AG04449 (cell line): ENCODE measurements at regions not wholly inside any gene's neighbourhood (a gene's known extent, or its start where the extent isn't known, plus 50 kb on each side); places are given as distances from the start of the nearest gene placed in this dataset.

Source experiments
- CTCF ChIA-PET: fragments of 350-600 bp; formaldehyde crosslinking; extraction: SDS; loops from one replicate; lab custom pipeline; 2021; ENCODE audit warnings: antibody characterized with exemption; lab: Yijun Ruan, JAX
- POLR2A ChIA-PET: fragments of 400-600, 350-600 bp; formaldehyde crosslinking; extraction: SDS; loops from one replicate; lab custom pipeline; 2020; ENCODE audit warnings: antibody characterized with exemption, inconsistent platforms; lab: Yijun Ruan, JAX
- DNase-seq: peaks from one replicate; pipeline ENCODE4 v3.0.0-alpha.2; 2010; ENCODE audit warnings: low read depth, low spot score
- H3K4me3 ChIP-seq: 2 replicates; pipeline ENCODE4 v1.5.1; 2011; ENCODE audit warnings: low read depth, mild to moderate bottlenecking, control low read depth, low read length
- CTCF ChIP-seq: IDR thresholded peaks from one replicate; pipeline ENCODE4 v1.5.1; 2011; ENCODE audit warnings: mild to moderate bottlenecking, moderate library complexity, low read length, control low read depth, inconsistent platforms; ENCODE audit not compliant: insufficient read depth; ENCODE audit errors: missing control alignments

- POLR2A ChIA-PET = no interaction called here
- H3K4me3 ChIP-seq = no peak overlapping the region
- CTCF ChIA-PET = interaction anchor here (0.6 kb wide), 1 partner anchor 323 kb away, joined by 4 read pairs; no protein-coding TSS in a partner anchor
- no peak for DNase-seq
- no peak for TF ChIP-seq CTCF
Observed at GRCh38 chr2:216974321-216975302, 114.7 kb upstream of the TNP1 start.

GRCh38 chr2:216971593-216971992, 111.7 kb upstream of the TNP1 start:
- no peak for TF ChIP-seq CTCF
- H3K4me3 ChIP-seq = no peak overlapping the region
- POLR2A ChIA-PET = no interaction called here
- CTCF ChIA-PET = no interaction called here
- DNase-seq = no peak

GRCh38 chr2:216970359-216970915, 110.6 kb upstream of the TNP1 start:
- DNase-seq = no peak
- CTCF ChIA-PET = no interaction called here
- no peak overlapping the region for H3K4me3 ChIP-seq
- POLR2A ChIA-PET = no interaction called here
- TF ChIP-seq CTCF = no peak

GRCh38 chr2:216967889-216968288, 108.0 kb upstream of the TNP1 start:
- POLR2A ChIA-PET = no interaction called here
- H3K4me3 ChIP-seq = no peak overlapping the region
- TF ChIP-seq CTCF = no peak
- no peak for DNase-seq
- CTCF ChIA-PET = interaction anchor here (1.6 to 1.7 kb wide), 2 partner anchors 9 to 745 kb away, joined by 3 to 4 read pairs; no protein-coding TSS in a partner anchor

- ChIA-PET CTCF (no interaction called here), POLR2A (no interaction called here)
- H3K4me3 ChIP-seq = no peak overlapping the region
- no peak for DNase-seq
- no peak for TF ChIP-seq CTCF
Observed at GRCh38 chr2:216960671-216961268, 100.9 kb upstream of the TNP1 start.

- no peak for TF ChIP-seq CTCF
- CTCF ChIA-PET = interaction anchor here (1.8 kb wide), 1 partner anchor 9 kb away, joined by 4 read pairs; no protein-coding TSS in a partner anchor
- POLR2A ChIA-PET = no interaction called here
- DNase-seq = no peak
- no peak overlapping the region for H3K4me3 ChIP-seq
Observed at GRCh38 chr2:216959433-216959832, 99.6 kb upstream of the TNP1 start.
